OCI-LY1 (cell line): ENCODE measurements at regions not wholly inside any gene's neighbourhood (a gene's known extent, or its start where the extent isn't known, plus 50 kb on each side); places are given as distances from the start of the nearest gene placed in this dataset.

Experiments used
- H2AFZ ChIP-seq: fragments of 200-600 bp; sonication (generic), shearing (Covaris generic); 2 replicates; pipeline ENCODE4 v1.6.0; 2014; ENCODE audit warnings: antibody characterized with exemption, mild to moderate bottlenecking, low read length
- H3F3A ChIP-seq: fragments of 200-600 bp; sonication (generic), shearing (Covaris generic); 2 replicates; pipeline ENCODE4 v1.6.0; 2014; ENCODE audit warnings: mild to moderate bottlenecking, antibody characterized with exemption, low read length, moderate library complexity; ENCODE audit not compliant: insufficient read depth
- H3K27ac ChIP-seq: fragments of 200-600 bp; sonication (generic); 2 replicates; pipeline ENCODE4 v1.5.1; 2014; ENCODE audit warnings: low read length, mixed run types, mild to moderate bottlenecking, low read depth; ENCODE audit not compliant: poor library complexity, severe bottlenecking
- H3K27me3 ChIP-seq: fragments of 200-600 bp; sonication (generic); 2 replicates; pipeline ENCODE4 v1.6.0; 2014; ENCODE audit warnings: antibody characterized with exemption, mild to moderate bottlenecking, low read length, moderate library complexity; ENCODE audit not compliant: insufficient read depth
- H3K36me3 ChIP-seq: fragments of 200-600 bp; sonication (generic); 2 replicates; pipeline ENCODE4 v1.6.1; 2014; ENCODE audit warnings: mild to moderate bottlenecking, antibody characterized with exemption, low read length, moderate library complexity, mixed read lengths; ENCODE audit not compliant: insufficient read depth
- H3K4me1 ChIP-seq: fragments of 200-600 bp; sonication (generic); 2 replicates; pipeline ENCODE4 v1.5.1; 2014; ENCODE audit warnings: mild to moderate bottlenecking, low read length, moderate library complexity; ENCODE audit not compliant: insufficient read depth, severe bottlenecking
- H3K4me2 ChIP-seq: fragments of 200-600 bp; sonication (generic), shearing (Covaris generic); 2 replicates; pipeline ENCODE4 v1.6.1; 2014; ENCODE audit warnings: low read length
- H3K4me3 ChIP-seq: fragments of 200-600 bp; sonication (generic); 2 replicates; pipeline ENCODE4 v1.5.1; 2014; ENCODE audit warnings: low read length, low read depth, mild to moderate bottlenecking, mixed read lengths; ENCODE audit not compliant: poor library complexity, severe bottlenecking
- H3K79me2 ChIP-seq: fragments of 200-600 bp; shearing (Covaris generic); 2 replicates; pipeline ENCODE4 v1.6.1; 2016; ENCODE audit warnings: mixed run types, low read length, mixed read lengths; ENCODE audit not compliant: insufficient read depth
- H3K9ac ChIP-seq: fragments of 200-600 bp; sonication (generic), shearing (Covaris generic); 2 replicates; pipeline ENCODE4 v1.6.1; 2014; ENCODE audit warnings: mild to moderate bottlenecking, low read length, mixed read lengths
- H3K9me2 ChIP-seq: fragments of 200-600 bp; sonication (generic), shearing (Covaris generic); 2 replicates; pipeline ENCODE4 v1.6.1; 2014; ENCODE audit warnings: low read depth, mild to moderate bottlenecking, low read length, mixed read lengths
- H3K9me3 ChIP-seq: fragments of 200-600 bp; shearing (Covaris generic); 2 replicates; pipeline ENCODE4 v1.6.1; 2014; ENCODE audit warnings: low read length, mixed read lengths
- H4K20me1 ChIP-seq: fragments of 200-600 bp; sonication (generic), shearing (Covaris generic); 2 replicates; pipeline ENCODE4 v1.6.0; 2016; ENCODE audit warnings: mild to moderate bottlenecking, low read length; ENCODE audit not compliant: insufficient read depth
- CTCF ChIP-seq: fragments of 200-600 bp; sonication (generic), shearing (Covaris generic); IDR thresholded peaks from 2 replicates; pipeline ENCODE4 v1.5.1; 2017; ENCODE audit warnings: mild to moderate bottlenecking, antibody characterized with exemption, low read length, moderate library complexity, mixed read lengths
- EZH2 ChIP-seq: fragments of 200-600 bp; sonication (generic), shearing (Covaris generic); IDR thresholded peaks from 2 replicates; pipeline ENCODE4 v1.8.0; 2017; ENCODE audit warnings: borderline replicate concordance, mixed run types, mild to moderate bottlenecking, antibody characterized with exemption, low read length, moderate library complexity, mixed read lengths

- Histone ChIP-seq H3K4me1 (no peaks in the 10 kb centered on the region), H3K9me3 (no peaks in the 10 kb centered on the region), H2AFZ (no peak overlapping the region), H3K27ac (no peak overlapping the region), H4K20me1 (no peaks in the 10 kb centered on the region), H3F3A (no peaks in the 10 kb centered on the region), H3K4me2 (no peak overlapping the region), H3K79me2 (no peaks in the 10 kb centered on the region), H3K9ac (no peak overlapping the region), H3K9me2 (no peaks in the 10 kb centered on the region), H3K36me3 (no peaks in the 10 kb centered on the region), H3K4me3 (no peak overlapping the region), H3K27me3 (peaks cover 6% of the 10 kb centered on the region; the same call in 1 of the 2 replicates)
- no peak for TF ChIP-seq CTCF
- no peak for TF ChIP-seq EZH2
Measured at GRCh38 chr2:120829633-120830025, 94.0 kb downstream of the GLI2 start.

GRCh38 chr2:120830096-120830830, 94.6 kb downstream of the GLI2 start:
- TF ChIP-seq EZH2 (no peak), CTCF (no peak)
- Histone ChIP-seq H3K4me2 (no peak overlapping the region), H4K20me1 (no peaks in the 10 kb centered on the region), H3K9ac (no peak overlapping the region), H3K79me2 (no peaks in the 10 kb centered on the region), H3K27me3 (peaks cover 6% of the 10 kb centered on the region; the same call in 1 of the 2 replicates), H3K9me2 (no peaks in the 10 kb centered on the region), H3K4me1 (no peaks in the 10 kb centered on the region), H3K4me3 (no peak overlapping the region), H3K27ac (no peak overlapping the region), H3F3A (no peaks in the 10 kb centered on the region), H3K9me3 (no peaks in the 10 kb centered on the region), H2AFZ (no peak overlapping the region), H3K36me3 (no peaks in the 10 kb centered on the region)

- Histone ChIP-seq H3K27me3 (peaks cover 6% of the 10 kb centered on the region; the same call in 1 of the 2 replicates), H2AFZ (no peak overlapping the region), H3K4me1 (no peaks in the 10 kb centered on the region), H3K36me3 (no peaks in the 10 kb centered on the region), H3K79me2 (no peaks in the 10 kb centered on the region), H3K9me3 (no peaks in the 10 kb centered on the region), H4K20me1 (no peaks in the 10 kb centered on the region), H3K27ac (no peak overlapping the region), H3F3A (no peaks in the 10 kb centered on the region), H3K4me2 (no peak overlapping the region), H3K9me2 (no peaks in the 10 kb centered on the region), H3K4me3 (no peak overlapping the region), H3K9ac (no peak overlapping the region)
- TF ChIP-seq CTCF (no peak), EZH2 (no peak)
Measured at GRCh38 chr2:120831086-120831485, 95.4 kb downstream of the GLI2 start.
